ENCODE measurements at regions not wholly inside any gene's neighbourhood (a gene's known extent, or its start where the extent isn't known, plus 50 kb on each side); places are given as distances from the start of the nearest gene placed in this dataset.
"Not testable (repeated sequence)": the region's sequence is repeated elsewhere in the genome, so short reads cannot be mapped to it uniquely, and the experiment has no call there.

GRCh38 chrX:40526412-40526811 is 54.4 kb upstream of the ATP6AP2 start:
- H3K9ac ChIP-seq: no peak overlapping the region
- no peaks in the 10 kb centered on the region for H3K36me3 ChIP-seq (replicated peaks in 1 of 2; ENCODE audit: control insufficient read depth in 1 of 2, insufficient read depth in 2 of 2, low read length in 1 of 2)
- ChIA-PET POLR2A (no interaction called here), CTCF (interaction anchor here (1.5 kb wide), 1 partner anchor 13 kb away, joined by 5 read pairs; no protein-coding TSS in a partner anchor)
- no peaks in the 10 kb centered on the region for H3F3A ChIP-seq (replicated peaks; ENCODE audit: insufficient read depth)
- H3K4me2 ChIP-seq: no peak overlapping the region
- 17% methylated on average over 2 of the region's 2 CpGs for WGBS (ENCODE audit: low lambda C conversion rate)
- no peaks in the 10 kb centered on the region for H4K20me1 ChIP-seq (ENCODE audit: insufficient read depth)
- no peaks in the 10 kb centered on the region for H3K79me2 ChIP-seq (ENCODE audit: insufficient read depth)
- no peaks in the 10 kb centered on the region for H3K9me3 ChIP-seq
- no peak overlapping the region for H3K27ac ChIP-seq (ENCODE audit: low read depth in 2 of 2, low read length in 1 of 2)
- H3K27me3 ChIP-seq (ENCODE audit: insufficient read depth): peaks cover 30% of the 10 kb centered on the region
- TF ChIP-seq CHD2 (IDR thresholded peaks at IDR 0.05; ENCODE audit: low read length, partially characterized antibody) (no peak), FOXJ3 (CRISPR knock-in tag; IDR thresholded peaks at IDR 0.05) (no peak), TAF1 (IDR thresholded peaks at IDR 0.05; ENCODE audit: borderline replicate concordance, low read depth, low read length) (no peak), IRF3 (IDR thresholded peaks at IDR 0.05; ENCODE audit: low read depth, low read length) (no peak), SMC3 (IDR thresholded peaks at IDR 0.05; ENCODE audit: low read depth, low read length) (no peak), GABPA (IDR thresholded peaks at IDR 0.05; ENCODE audit: low read depth) (no peak), PBX3 (IDR thresholded peaks at IDR 0.05) (no peak), NRF1 (IDR thresholded peaks at IDR 0.05; ENCODE audit: low read depth, low read length) (no peak), RXRA (IDR thresholded peaks at IDR 0.05; ENCODE audit: borderline replicate concordance, low read depth) (no peak), MEF2A (IDR thresholded peaks at IDR 0.05; ENCODE audit: borderline replicate concordance, low read depth) (no peak), CTCF (IDR thresholded peaks at IDR 0.05) (no peak), FOXM1 (IDR thresholded peaks at IDR 0.05; ENCODE audit: low read depth) (no peak), RCOR1 (IDR thresholded peaks at IDR 0.05; ENCODE audit: low read length) (no peak), RFX5 (IDR thresholded peaks at IDR 0.05; ENCODE audit: low read length) (no peak), EZH2phosphoT487 (IDR thresholded peaks at IDR 0.05; ENCODE audit: borderline replicate concordance, low read depth) (no peak), TEAD4 (IDR thresholded peaks at IDR 0.05; ENCODE audit: borderline replicate concordance, insufficient read depth) (no peak), FOSL2 (IDR thresholded peaks at IDR 0.05; ENCODE audit: borderline replicate concordance, low read depth) (no peak), RAD21 (IDR thresholded peaks at IDR 0.05; ENCODE audit: low read length) (no peak), NFIC (IDR thresholded peaks at IDR 0.05; ENCODE audit: borderline replicate concordance) (no peak), GATA2 (CRISPR knock-in tag; IDR thresholded peaks at IDR 0.05) (no peak)
- H3K4me3 ChIP-seq (ENCODE audit: low read depth in 2 of 2, low read length in 1 of 2): no peak overlapping the region
- H2AFZ ChIP-seq (ENCODE audit: low read depth): no peak overlapping the region
- no peaks in the 10 kb centered on the region; a peak in 1 of 4 replicates for H3K4me1 ChIP-seq (ENCODE audit: control insufficient read depth in 1 of 2, insufficient read depth in 2 of 2, low read depth in 1 of 2, low read length in 1 of 2)
- no peak for DNase-seq
- H3K9me2 ChIP-seq: no peaks in the 10 kb centered on the region

- peaks cover 25% of the 10 kb centered on the region for H3K27me3 ChIP-seq (ENCODE audit: insufficient read depth)
- H4K20me1 ChIP-seq (ENCODE audit: insufficient read depth); H3K9ac ChIP-seq; H3K36me3 ChIP-seq (replicated peaks in 1 of 2; ENCODE audit: control insufficient read depth in 1 of 2, insufficient read depth in 2 of 2, low read length in 1 of 2); H3K4me2 ChIP-seq; H3K4me1 ChIP-seq (ENCODE audit: control insufficient read depth in 1 of 2, insufficient read depth in 2 of 2, low read depth in 1 of 2, low read length in 1 of 2); POLR2A ChIA-PET; H3K9me2 ChIP-seq; H3K9me3 ChIP-seq; H2AFZ ChIP-seq (ENCODE audit: low read depth); CTCF ChIA-PET; H3K79me2 ChIP-seq (ENCODE audit: insufficient read depth); DNase-seq; H3K27ac ChIP-seq (ENCODE audit: low read depth in 2 of 2, low read length in 1 of 2); H3F3A ChIP-seq (replicated peaks; ENCODE audit: insufficient read depth); H3K4me3 ChIP-seq (ENCODE audit: low read depth in 2 of 2, low read length in 1 of 2): not testable (repeated sequence)
- WGBS (ENCODE audit: low lambda C conversion rate): 0% methylated on average over 1 of the region's 1 CpG
Measured at GRCh38 chrX:40525901-40526300, 54.9 kb upstream of the ATP6AP2 start.

Data from SK-N-SH (cell line).